HuH-7 (cell line): ENCODE measurements at regions not wholly inside any gene's neighbourhood (a gene's known extent, or its start where the extent isn't known, plus 50 kb on each side); places are given as distances from the start of the nearest gene placed in this dataset.
A peak's percentile ranks its signal among the peaks of the same experiment; 100 is the strongest.
"Not testable (repeated sequence)": the region's sequence is repeated elsewhere in the genome, so short reads cannot be mapped to it uniquely, and the experiment has no call there.

Experiments
- DNase-seq: peaks from one replicate; pipeline ENCODE4 v3.0.0; 2011; ENCODE audit warnings: low spot score

- no peak for DNase-seq
Measured at GRCh38 chr6:86609549-86610388, 327.6 kb upstream of the HTR1E start.

GRCh38 chr6:86603364-86603763 lies 334.0 kb upstream of the HTR1E start:
- not testable (repeated sequence) for DNase-seq

GRCh38 chr6:86602093-86602492 lies 335.2 kb upstream of the HTR1E start:
- DNase-seq = not testable (repeated sequence)

GRCh38 chr6:86598969-86599368 lies 338.4 kb upstream of the HTR1E start:
- not testable (repeated sequence) for DNase-seq

DNA sequence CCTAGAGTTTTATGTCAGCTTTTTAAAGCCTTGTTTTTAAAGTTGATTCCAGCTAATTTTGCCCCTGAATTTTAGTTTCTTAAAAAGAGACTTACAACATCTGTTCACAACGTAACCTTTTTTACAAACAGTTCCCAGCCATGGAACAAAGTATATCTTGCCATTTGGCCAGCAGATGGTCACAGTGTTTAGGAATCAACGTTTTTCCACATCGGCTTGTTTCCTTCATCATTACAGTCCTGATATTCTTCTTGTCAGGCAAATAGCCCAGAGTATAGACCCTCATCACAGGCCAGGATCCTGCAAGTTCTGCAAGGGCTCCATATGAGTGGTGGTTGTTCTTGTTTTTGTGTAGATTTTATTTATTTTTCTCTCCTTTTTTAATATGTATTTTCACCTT lies 341.7 kb upstream of the HTR1E start:
- no peak for DNase-seq

DNA sequence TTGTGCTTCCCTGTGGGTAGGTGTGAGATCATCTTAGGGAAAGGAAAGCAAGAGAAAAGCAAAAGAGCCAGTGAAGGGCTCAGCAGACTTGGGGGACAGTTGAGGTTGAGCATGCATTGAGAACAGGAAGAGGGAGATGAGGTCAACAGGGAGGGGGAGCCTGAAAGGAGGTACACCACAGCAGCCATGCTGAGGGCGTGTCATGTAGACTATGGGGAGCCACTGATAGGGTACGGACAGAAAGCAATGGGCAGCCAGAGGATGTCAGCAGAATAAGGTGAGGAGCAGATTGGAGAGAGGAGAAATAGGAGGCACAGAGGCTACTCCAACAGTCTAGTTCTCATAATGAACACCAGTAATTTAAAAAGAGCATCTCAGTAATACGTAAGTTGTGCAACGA lies 351.1 kb upstream of the HTR1E start:
- no peak for DNase-seq

DNA sequence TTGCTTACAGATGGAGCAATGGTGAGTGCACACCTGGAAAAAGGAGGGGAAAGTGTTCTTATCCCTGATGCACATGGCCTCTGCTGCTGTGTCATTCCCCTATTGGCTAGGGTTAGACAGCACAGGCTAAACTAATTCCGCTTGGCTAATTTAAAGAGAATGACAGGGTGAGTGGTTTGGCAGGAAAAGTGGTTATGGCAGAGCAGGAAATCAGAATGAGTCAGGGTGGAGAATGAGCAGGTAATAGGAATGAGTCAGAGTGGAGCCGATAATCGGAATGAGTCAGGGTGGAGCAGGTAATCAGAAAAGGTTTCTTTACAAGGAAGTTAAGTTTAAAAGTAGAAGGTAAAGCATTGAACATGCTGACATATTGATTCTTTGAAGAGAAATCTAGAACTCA lies 355.5 kb upstream of the HTR1E start:
- no peak for DNase-seq

GRCh38 chr6:86563197-86563596 lies 374.1 kb upstream of the HTR1E start:
- no peak for DNase-seq

DNA sequence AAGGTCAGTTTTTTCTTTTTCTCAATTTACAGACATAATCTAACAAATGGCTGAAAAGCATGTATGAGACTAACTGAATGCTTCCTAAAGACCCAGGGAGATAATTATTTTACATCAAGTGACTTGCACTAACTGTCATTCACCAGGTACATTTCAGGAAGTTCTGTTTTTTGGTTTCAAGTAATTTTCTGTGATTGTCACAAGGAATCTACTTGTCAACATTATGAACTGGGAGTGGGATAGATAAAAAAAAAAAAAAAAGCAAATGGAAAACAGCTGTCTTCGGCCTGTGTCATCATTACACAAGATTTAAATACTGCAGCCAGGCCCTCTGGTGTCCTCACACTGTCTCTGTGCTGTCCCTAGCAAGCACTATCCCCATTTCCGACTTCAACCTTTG lies 379.0 kb upstream of the HTR1E start:
- DNase-seq = no peak

DNA sequence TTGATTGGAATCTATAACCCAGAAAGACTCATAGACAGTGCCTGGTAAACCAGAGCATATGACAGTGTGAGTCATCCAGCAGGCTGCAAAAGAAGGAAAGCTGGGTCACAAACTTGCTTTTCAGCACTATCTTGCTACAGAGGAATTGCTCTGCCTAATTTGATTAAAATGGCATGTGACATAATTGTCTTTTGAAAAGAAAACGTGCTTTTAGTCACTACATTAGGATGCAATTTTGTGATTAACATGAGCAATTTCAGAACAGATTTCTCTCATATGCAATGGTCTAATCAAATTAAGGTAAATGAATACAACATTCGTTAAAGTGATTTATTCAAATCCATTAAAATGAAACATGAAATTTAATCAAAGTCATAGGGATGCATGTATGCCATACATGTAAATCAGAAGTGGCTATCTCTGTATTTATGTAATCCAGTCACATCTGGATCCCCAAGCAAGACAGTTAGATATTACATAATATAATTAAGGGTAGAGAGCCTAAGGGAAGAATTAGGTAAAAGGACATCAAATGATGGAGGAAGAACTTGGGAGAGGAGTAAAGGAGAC lies 400.0 kb upstream of the HTR1E start:
- no peak for DNase-seq

DNA sequence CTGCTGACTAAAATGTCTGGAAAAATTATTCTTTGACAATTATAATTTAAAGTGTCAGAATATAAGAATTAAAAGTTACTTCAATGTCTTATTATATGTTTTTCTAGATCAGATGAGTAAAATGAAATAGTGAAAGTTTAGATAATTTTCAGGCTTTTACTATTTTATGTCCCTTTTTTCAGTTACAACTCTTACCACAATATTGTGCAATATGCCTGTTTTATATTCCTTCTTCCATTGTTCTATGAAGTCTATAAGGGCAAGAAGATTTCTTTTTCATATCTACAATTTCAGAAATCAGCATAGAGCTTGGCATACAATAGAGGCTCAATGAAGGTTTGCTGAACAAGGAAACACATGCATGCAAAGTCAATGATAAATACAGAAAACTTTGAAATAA lies 401.2 kb upstream of the HTR1E start:
- no peak for DNase-seq

DNA sequence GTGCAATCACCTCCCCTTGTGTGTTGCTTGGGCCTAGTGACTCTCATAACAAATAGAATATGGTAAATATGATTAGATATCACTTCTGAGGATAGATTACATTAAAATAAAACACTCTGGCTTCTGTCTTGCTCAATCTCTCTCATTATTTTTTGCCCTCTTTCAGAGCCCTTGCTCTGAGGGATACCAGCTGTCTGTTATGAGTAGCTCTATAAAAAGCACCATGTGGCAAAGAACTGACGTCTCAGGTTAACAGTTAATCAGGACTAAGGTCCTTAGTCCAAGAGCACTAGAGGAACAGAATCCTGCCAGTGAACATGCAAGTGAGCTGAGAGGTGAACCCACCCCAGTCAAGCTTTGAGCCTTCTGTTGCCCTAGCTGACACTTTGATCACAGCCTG lies 402.2 kb upstream of the HTR1E start:
- DNase-seq = no peak

- DNase-seq = no peak
Measured at GRCh38 chr6:86529635-86530034, 407.7 kb upstream of the HTR1E start.

DNA sequence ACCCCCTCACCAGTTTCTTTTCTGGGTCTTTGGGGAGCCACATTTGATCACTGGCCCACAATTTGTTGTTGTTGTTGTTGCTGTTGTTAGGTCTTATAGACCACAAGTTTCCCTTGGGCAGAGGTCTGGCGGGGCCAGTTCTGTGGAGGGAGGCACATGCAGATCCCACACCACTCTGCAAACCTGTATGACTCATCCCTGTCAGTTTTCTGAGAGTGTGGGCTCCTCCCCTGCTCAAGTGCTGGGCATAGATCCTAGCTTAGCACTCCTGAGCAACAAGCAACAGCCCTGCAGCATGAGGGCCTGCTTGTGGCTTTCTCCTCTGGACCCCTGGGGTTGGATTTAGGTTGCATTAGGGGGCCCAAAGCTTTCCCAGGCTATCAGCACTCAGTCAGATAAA lies 411.1 kb upstream of the HTR1E start:
- DNase-seq = no peak

DNA sequence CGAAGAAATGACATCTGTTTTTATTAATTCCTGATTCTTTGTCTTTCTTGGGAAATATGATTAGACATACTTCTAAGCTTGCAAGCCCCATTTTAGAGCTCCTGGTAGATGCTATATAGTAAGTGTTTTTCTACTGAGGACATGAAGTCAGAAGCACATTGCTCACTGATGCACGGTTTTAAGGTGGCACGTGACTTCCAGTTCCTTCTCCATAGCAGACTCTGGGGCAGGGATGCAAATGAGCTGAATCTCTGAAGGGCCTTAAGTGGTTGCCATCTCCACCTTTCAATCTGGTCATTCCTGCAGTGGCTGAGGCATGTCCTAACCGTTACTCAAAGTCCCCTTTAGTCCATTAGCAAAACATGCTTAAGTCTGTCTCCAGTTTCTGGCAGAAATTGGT lies 421.2 kb upstream of the HTR1E start:
- no peak for DNase-seq

GRCh38 chr6:86511962-86512361 lies 425.4 kb upstream of the HTR1E start:
- no peak for DNase-seq

DNA sequence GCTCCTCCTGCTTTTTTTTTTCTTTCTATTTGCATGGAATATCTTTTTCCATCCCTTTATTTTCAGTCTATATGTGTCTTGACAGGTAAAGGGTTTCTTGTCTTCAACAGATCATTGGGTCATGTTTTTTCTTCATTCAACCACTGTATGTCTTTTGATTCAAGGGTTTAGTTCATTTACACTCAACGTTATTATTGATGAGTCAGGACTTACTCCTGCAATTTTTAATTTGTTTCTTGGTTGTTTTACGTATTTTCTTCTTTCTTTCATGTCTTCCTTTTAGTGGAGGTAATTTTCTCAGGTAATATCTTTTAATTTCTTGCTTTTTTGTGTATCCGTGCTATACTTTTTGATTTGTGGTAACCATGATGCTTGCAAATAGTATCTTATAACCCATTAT lies 429.1 kb upstream of the HTR1E start:
- no peak for DNase-seq

GRCh38 chr6:86502497-86502896 lies 434.8 kb upstream of the HTR1E start:
- peak; percentile 28 for DNase-seq

DNA sequence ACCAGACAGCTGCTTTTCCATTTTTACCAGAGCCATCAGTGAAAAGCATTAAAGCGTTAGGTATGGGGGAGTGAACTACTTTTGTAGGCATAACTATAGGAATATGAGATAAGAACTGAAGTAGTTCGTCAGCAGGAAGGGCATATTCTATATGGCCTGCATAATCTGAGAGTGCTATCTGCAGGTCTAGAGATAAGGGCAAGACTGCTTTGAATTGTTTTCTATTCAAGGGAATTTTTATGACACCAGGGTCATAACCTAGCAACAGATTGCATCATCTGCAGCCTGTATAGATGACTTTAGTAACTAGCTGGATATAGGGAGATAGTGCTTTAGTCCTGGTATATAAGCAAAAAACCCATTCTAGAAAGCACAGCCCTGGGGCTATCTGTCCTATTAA lies 437.3 kb upstream of the HTR1E start:
- peak; percentile 23 for DNase-seq

DNA sequence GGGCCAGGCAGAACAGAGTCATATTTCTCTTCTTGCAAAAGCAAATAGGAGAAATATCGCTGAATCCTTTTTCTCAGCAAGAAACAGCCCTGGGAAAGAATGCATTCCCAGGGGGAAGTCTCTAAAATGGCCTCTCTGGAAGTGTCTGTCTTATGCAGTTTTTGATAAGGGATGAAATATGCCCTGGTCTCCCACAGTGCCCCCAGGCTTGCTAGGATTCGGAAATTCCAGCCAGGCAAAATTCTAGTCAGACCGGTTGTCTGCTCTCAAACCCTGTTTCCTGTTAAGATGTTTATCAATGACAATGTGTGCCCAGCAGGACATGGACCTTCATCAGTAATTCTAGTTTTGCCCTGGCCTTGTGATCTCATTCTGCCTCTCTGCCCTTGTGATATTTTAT lies 448.3 kb upstream of the HTR1E start:
- not testable (repeated sequence) for DNase-seq

DNA sequence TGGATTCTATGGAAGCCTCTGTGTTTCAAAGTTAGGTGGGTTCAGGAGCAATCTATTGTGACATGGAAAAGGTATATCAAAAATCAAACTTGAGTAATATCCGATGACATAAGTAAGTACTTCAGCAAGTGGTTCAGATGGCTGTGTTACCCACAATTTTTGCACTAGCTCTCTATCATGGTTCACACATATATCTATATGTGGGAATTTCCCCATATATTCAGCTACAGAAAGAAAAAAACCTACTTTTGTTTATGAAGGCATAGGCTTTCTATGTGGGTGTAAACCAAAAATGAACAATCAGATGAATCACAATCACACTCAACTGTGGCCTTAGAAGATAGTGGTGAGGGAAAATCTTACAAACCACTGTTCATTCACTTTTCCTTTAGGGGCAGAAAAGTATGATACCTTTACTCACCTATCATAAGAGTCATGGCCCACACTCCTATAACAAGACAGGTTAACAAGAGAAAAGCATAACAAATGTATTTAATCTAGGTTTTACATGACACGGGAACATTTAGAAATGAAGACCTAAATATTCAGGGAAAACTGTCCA lies 449.6 kb upstream of the HTR1E start:
- DNase-seq = no peak

DNA sequence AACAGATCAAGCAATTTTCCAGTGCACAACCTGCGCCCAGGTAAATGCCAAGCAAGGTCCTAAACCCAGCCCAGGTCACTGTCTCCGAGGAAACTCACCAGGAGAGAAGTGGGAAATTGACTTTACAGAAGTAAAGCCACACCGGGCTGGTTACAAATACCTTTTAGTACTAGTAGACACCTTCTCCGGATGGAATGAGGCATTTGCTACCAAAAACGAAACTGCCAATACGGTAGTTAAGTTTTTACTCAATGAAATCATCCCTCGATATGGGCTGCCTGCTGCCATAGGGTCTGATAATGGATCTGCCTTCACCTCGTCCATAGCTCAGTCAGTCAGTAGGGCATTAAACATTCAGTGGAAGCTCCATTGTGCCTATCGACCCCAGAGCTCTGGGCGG lies 459.0 kb upstream of the HTR1E start:
- DNase-seq = not testable (repeated sequence)

DNA sequence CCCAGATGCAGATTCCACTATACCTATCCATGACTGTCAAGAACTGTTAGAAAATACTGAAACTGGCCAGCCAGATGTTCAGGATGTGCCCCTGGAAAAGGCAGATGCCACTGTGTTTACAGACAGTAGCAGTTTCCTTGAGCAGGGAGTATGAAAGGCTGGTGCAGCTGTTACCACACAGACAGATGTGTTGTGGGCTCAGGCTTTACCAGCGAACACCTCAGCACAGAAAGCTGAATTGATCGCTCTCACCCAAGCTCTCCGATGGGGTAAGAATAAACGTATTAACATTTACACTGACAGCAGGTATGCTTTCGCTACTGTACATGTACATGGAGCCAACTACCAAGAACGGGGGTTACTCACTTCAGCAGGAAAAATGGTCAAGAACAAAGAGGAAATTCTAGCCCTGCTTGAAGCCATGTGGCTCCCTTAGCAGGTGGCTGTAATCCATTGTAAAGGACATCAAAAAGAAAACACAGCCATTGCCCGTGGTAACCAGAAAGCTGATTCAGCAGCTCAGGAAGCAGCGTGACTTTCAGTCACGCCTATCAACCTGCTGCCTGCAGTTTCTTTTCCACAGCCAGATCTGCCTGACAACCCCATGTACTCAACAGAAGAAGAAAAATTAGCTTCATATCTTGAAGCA lies 459.7 kb upstream of the HTR1E start:
- no peak for DNase-seq
